ENCODE measurements at regions not wholly inside any gene's neighbourhood (a gene's known extent, or its start where the extent isn't known, plus 50 kb on each side); places are given as distances from the start of the nearest gene placed in this dataset.

DNA sequence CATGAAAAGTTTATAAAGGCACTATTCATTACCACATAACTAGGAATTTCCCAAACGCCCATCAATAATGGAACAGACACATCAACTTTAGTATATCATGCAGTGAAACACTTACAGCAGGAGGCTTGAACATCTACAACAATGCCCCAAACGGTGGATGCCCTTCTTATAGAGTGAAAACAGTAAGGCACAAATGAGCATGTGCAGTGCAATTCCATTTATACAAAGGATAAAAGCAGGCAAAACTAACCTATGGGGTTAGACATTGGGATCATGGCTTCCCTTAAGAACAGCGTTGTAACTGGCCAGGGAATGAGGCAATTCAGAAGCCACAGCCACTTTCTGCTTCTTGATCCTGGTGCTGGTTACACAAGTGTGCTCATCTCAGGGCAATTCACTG lies 1363.0 kb downstream of the TBC1D22A start:
- Histone ChIP-seq H3K9ac (ENCODE audit: low read length) (no peak overlapping the region), H3F3A (ENCODE audit: insufficient read depth) (no peaks in the 10 kb centered on the region), H3K27ac (ENCODE audit: low read depth, low read length) (no peak overlapping the region), H3K4me3 (ENCODE audit: insufficient read depth, low read length, poor library complexity, severe bottlenecking) (no peak overlapping the region), H4K20me1 (ENCODE audit: low read depth, low read length) (no peaks in the 10 kb centered on the region), H3K9me2 (replicated peaks; ENCODE audit: insufficient read depth, low read length) (no peaks in the 10 kb centered on the region), H3K27me3 (ENCODE audit: low read length) (no peaks in the 10 kb centered on the region), H3K4me2 (ENCODE audit: low read depth, low read length, poor library complexity, severe bottlenecking) (no peak overlapping the region), H3K36me3 (ENCODE audit: low read length) (no peaks in the 10 kb centered on the region), H3K79me2 (ENCODE audit: insufficient read depth, low read length) (no peaks in the 10 kb centered on the region), H3K9me3 (ENCODE audit: insufficient read depth, low read length) (no peaks in the 10 kb centered on the region; the same call in 1 of the 2 replicates), H2AFZ (ENCODE audit: low read depth, low read length, severe bottlenecking) (no peak overlapping the region)
- TF ChIP-seq, protein P1, sequence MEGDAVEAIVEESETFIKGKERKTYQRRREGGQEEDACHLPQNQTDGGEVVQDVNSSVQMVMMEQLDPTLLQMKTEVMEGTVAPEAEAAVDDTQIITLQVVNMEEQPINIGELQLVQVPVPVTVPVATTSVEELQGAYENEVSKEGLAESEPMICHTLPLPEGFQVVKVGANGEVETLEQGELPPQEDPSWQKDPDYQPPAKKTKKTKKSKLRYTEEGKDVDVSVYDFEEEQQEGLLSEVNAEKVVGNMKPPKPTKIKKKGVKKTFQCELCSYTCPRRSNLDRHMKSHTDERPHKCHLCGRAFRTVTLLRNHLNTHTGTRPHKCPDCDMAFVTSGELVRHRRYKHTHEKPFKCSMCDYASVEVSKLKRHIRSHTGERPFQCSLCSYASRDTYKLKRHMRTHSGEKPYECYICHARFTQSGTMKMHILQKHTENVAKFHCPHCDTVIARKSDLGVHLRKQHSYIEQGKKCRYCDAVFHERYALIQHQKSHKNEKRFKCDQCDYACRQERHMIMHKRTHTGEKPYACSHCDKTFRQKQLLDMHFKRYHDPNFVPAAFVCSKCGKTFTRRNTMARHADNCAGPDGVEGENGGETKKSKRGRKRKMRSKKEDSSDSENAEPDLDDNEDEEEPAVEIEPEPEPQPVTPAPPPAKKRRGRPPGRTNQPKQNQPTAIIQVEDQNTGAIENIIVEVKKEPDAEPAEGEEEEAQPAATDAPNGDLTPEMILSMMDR (IDR thresholded peaks at IDR 0.05; ENCODE audit: insufficient read depth, low read length, poor library complexity, severe bottlenecking): no peak
- no peak for TF ChIP-seq EZH2phosphoT487 (conservative IDR thresholded peaks at IDR 0.05; ENCODE audit: low read length)

DNA sequence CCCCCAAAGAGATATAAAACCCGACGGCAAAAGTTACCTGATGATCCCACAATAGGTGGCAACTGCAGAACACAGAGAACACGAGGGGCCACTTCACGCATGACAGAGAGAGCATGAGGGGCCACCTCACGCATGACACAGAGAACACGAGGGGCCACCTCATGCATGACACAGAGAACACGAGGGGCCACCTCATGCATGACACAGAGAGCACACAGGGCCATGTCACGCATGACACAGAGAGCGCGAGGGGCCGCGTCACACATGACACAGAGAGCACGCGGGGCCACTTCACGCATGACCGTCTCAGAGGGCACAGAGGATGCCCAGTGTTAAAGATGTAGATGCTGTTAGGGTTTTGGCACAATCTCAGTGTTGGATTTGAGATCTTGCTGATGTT lies 1359.5 kb downstream of the TBC1D22A start:
- no peak for TF ChIP-seq EZH2phosphoT487 (conservative IDR thresholded peaks at IDR 0.05; ENCODE audit: low read length)
- TF ChIP-seq, protein P1 (IDR thresholded peaks at IDR 0.05; ENCODE audit: insufficient read depth, low read length, poor library complexity, severe bottlenecking): no peak
- Histone ChIP-seq H4K20me1 (ENCODE audit: low read depth, low read length) (no peaks in the 10 kb centered on the region), H3K27me3 (ENCODE audit: low read length) (no peaks in the 10 kb centered on the region), H3K9me2 (replicated peaks; ENCODE audit: insufficient read depth, low read length) (no peaks in the 10 kb centered on the region), H3K9ac (ENCODE audit: low read length) (no peak overlapping the region), H3F3A (ENCODE audit: insufficient read depth) (no peaks in the 10 kb centered on the region), H3K9me3 (ENCODE audit: insufficient read depth, low read length) (no peaks in the 10 kb centered on the region; the same call in 1 of the 2 replicates), H3K27ac (ENCODE audit: low read depth, low read length) (no peak overlapping the region), H3K4me3 (ENCODE audit: insufficient read depth, low read length, poor library complexity, severe bottlenecking) (no peak overlapping the region), H3K36me3 (ENCODE audit: low read length) (no peaks in the 10 kb centered on the region), H3K4me2 (ENCODE audit: low read depth, low read length, poor library complexity, severe bottlenecking) (no peak overlapping the region), H2AFZ (ENCODE audit: low read depth, low read length, severe bottlenecking) (no peak overlapping the region), H3K79me2 (ENCODE audit: insufficient read depth, low read length) (no peaks in the 10 kb centered on the region)

DNA sequence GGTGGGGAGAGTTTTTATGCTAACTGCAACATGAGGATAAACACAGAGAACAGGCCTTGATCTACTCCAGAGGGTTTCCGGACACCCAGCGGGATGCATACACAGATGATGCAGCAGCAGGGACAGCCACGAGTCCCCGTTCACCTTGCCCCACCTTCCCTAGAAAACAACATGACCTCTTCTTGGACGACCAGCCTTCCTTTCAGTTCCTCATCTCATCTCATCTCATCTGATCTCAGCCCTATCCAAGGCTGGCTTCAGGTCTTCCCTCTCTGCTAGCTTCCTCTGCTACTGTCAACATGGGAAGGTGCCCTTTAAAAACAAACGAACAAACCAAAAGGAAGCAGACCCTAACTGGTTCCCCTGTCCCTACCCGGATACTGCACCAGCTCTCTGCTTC lies 1356.2 kb downstream of the TBC1D22A start:
- Histone ChIP-seq H3K79me2 (ENCODE audit: insufficient read depth, low read length) (no peaks in the 10 kb centered on the region), H3F3A (ENCODE audit: insufficient read depth) (no peaks in the 10 kb centered on the region), H3K27me3 (ENCODE audit: low read length) (no peaks in the 10 kb centered on the region), H4K20me1 (ENCODE audit: low read depth, low read length) (no peaks in the 10 kb centered on the region), H3K4me2 (ENCODE audit: low read depth, low read length, poor library complexity, severe bottlenecking) (no peak overlapping the region), H3K9me3 (ENCODE audit: insufficient read depth, low read length) (no peaks in the 10 kb centered on the region; the same call in 1 of the 2 replicates), H3K4me3 (ENCODE audit: insufficient read depth, low read length, poor library complexity, severe bottlenecking) (no peak overlapping the region), H3K9ac (ENCODE audit: low read length) (no peak overlapping the region), H3K27ac (ENCODE audit: low read depth, low read length) (no peak overlapping the region), H3K9me2 (replicated peaks; ENCODE audit: insufficient read depth, low read length) (no peaks in the 10 kb centered on the region), H3K36me3 (ENCODE audit: low read length) (no peaks in the 10 kb centered on the region), H2AFZ (ENCODE audit: low read depth, low read length, severe bottlenecking) (no peak overlapping the region)
- TF ChIP-seq, protein P1 (IDR thresholded peaks at IDR 0.05; ENCODE audit: insufficient read depth, low read length, poor library complexity, severe bottlenecking): no peak
- TF ChIP-seq EZH2phosphoT487 (conservative IDR thresholded peaks at IDR 0.05; ENCODE audit: low read length): no peak
